Common myeloid progenitor, CD34-positive (primary cell): ENCODE measurements at regions not wholly inside any gene's neighbourhood (a gene's known extent, or its start where the extent isn't known, plus 50 kb on each side); places are given as distances from the start of the nearest gene placed in this dataset.

Experiments used
- CTCF ChIA-PET: fragments of 350-600 bp; sonication (Branson Sonifier 250); formaldehyde crosslinking; loops from one replicate; lab custom pipeline; 2021; ENCODE audit warnings: antibody characterized with exemption; lab: Charles Lee
- POLR2A ChIA-PET: fragments of 350-600 bp; sonication (Branson Sonifier 250); formaldehyde crosslinking; loops from one replicate; lab custom pipeline; 2021; ENCODE audit warnings: antibody characterized with exemption; lab: Charles Lee
- DNase-seq, 3 donors: peaks; one replicate each; pipeline versions ENCODE4 v3.0.0 to v3.0.0-alpha.2; 2013
- H3K27ac ChIP-seq, 2 experiments: 1 replicate in 1 of 2; 2 replicates in 1 of 2; pipeline ENCODE4 v1.7.0; 2013; ENCODE audit warnings: inconsistent platforms in 2 of 2, low read length in 2 of 2, mild to moderate bottlenecking in 2 of 2, low read depth in 1 of 2, moderate library complexity in 1 of 2; ENCODE audit not compliant: severe bottlenecking in 2 of 2, insufficient read depth in 1 of 2, poor library complexity in 1 of 2
- H3K27me3 ChIP-seq, 5 experiments: replicated peaks in 2 of 5; 1 replicate in 3 of 5; 2 replicates in 2 of 5; pipeline versions ENCODE4 v1.6.1 to v1.7.0; 2013; ENCODE audit warnings: low read length in 4 of 5, mild to moderate bottlenecking in 2 of 5, moderate library complexity in 2 of 5, inconsistent platforms in 1 of 5; ENCODE audit not compliant: insufficient read depth in 5 of 5, control insufficient read depth in 4 of 5
- H3K36me3 ChIP-seq, 4 experiments: 1 replicate in 2 of 4; 2 replicates in 2 of 4; pipeline versions ENCODE4 v1.6.1 to v1.7.0; 2013; ENCODE audit warnings: low read length in 3 of 4, control low read depth in 1 of 4, mild to moderate bottlenecking in 1 of 4; ENCODE audit not compliant: control insufficient read depth in 4 of 4, insufficient read depth in 4 of 4
- H3K4me1 ChIP-seq, 4 experiments: 1 replicate in 3 of 4; 2 replicates in 1 of 4; pipeline versions ENCODE4 v1.6.1 to v1.7.1; 2013; ENCODE audit warnings: low read length in 3 of 4, mild to moderate bottlenecking in 3 of 4, control low read depth in 1 of 4, inconsistent platforms in 1 of 4, moderate library complexity in 1 of 4; ENCODE audit not compliant: control insufficient read depth in 4 of 4, insufficient read depth in 4 of 4; ENCODE audit errors: control extremely low read depth in 1 of 4
- H3K4me3 ChIP-seq, 7 experiments: 1 replicate in 4 of 7; 2 replicates in 3 of 7; pipeline versions ENCODE4 v1.5.1 to v1.7.0; 2013; ENCODE audit warnings: mild to moderate bottlenecking in 7 of 7, low read length in 6 of 7, moderate library complexity in 6 of 7, inconsistent platforms in 2 of 7, low read depth in 2 of 7, control low read depth in 1 of 7; ENCODE audit not compliant: insufficient read depth in 4 of 7, control insufficient read depth in 1 of 7; ENCODE audit errors: extremely low read depth in 1 of 7
- H3K9me3 ChIP-seq, 5 experiments: 1 replicate in 4 of 5; 2 replicates in 1 of 5; pipeline versions ENCODE4 v1.6.1 to v1.7.1; 2013; ENCODE audit warnings: low read length in 4 of 5, mild to moderate bottlenecking in 2 of 5, inconsistent platforms in 1 of 5, low read depth in 1 of 5, moderate library complexity in 1 of 5; ENCODE audit not compliant: control insufficient read depth in 4 of 5, insufficient read depth in 2 of 5; ENCODE audit errors: control extremely low read depth in 1 of 5
- WGBS: methylation state at CpG from one replicate; pipeline ENCODE4 v1.1.5; 2013; ENCODE audit not compliant: insufficient coverage; 5-methylcytosine and 5-hydroxymethylcytosine counted together

- no peak overlapping the region for H3K27ac ChIP-seq
- WGBS, result 14% methylated on average over 2 of the region's 3 CpGs
- H3K9me3 ChIP-seq, result peaks cover 0 to 21% (median 13%) of the 10 kb centered on the region in 5 experiments
- DNase-seq, result no peak
- H3K36me3 ChIP-seq, result no peaks in the 10 kb centered on the region
- ChIA-PET POLR2A (no interaction called here), CTCF (no interaction called here)
- H3K4me3 ChIP-seq, result no peak overlapping the region
- no peaks in the 10 kb centered on the region for H3K4me1 ChIP-seq
- H3K27me3 ChIP-seq, result no peaks in the 10 kb centered on the region
These were observed 449.3 kb upstream of the BOD1L1 start for GRCh38 chr4:14076776-14077175.

- no peak overlapping the region for H3K4me3 ChIP-seq
- WGBS, result 97% methylated on average over 3 of the region's 3 CpGs
- H3K36me3 ChIP-seq, result no peaks in the 10 kb centered on the region
- POLR2A ChIA-PET, result no interaction called here
- DNase-seq, result no peak
- H3K27ac ChIP-seq, result no peak overlapping the region
- no peaks in the 10 kb centered on the region for H3K27me3 ChIP-seq
- peaks cover 0 to 9% (median 0%) of the 10 kb centered on the region in 5 experiments for H3K9me3 ChIP-seq
- CTCF ChIA-PET, result no interaction called here
- no peaks in the 10 kb centered on the region for H3K4me1 ChIP-seq
These were observed 450.8 kb upstream of the BOD1L1 start for GRCh38 chr4:14078326-14078725.

GRCh38 chr4:14079601-14080000, 452.1 kb upstream of the BOD1L1 start:
- Histone ChIP-seq H3K9me3 (peaks cover 0 to 7% (median 0%) of the 10 kb centered on the region in 5 experiments), H3K27ac (no peak overlapping the region), H3K4me1 (no peaks in the 10 kb centered on the region), H3K36me3 (no peaks in the 10 kb centered on the region), H3K27me3 (no peaks in the 10 kb centered on the region), H3K4me3 (no peak overlapping the region)
- ChIA-PET POLR2A (no interaction called here), CTCF (no interaction called here)
- no peak for DNase-seq
- WGBS, result no CpG with 5 or more reads among the region's 1 CpG

GRCh38 chr4:14083150-14083549, 455.6 kb upstream of the BOD1L1 start:
- Histone ChIP-seq H3K27me3 (no peaks in the 10 kb centered on the region), H3K4me1 (no peaks in the 10 kb centered on the region), H3K4me3 (no peak overlapping the region), H3K36me3 (no peaks in the 10 kb centered on the region), H3K27ac (no peak overlapping the region), H3K9me3 (peaks cover 0 to 2% (median 0%) of the 10 kb centered on the region in 5 experiments)
- CTCF ChIA-PET, result no interaction called here
- 87% methylated on average over 3 of the region's 3 CpGs for WGBS
- DNase-seq, result no peak
- POLR2A ChIA-PET, result no interaction called here

GRCh38 chr4:14084598-14084997, 457.1 kb upstream of the BOD1L1 start:
- no peak overlapping the region for H3K27ac ChIP-seq
- 90% methylated on average over 2 of the region's 2 CpGs for WGBS

GRCh38 chr4:14087459-14087858, 459.9 kb upstream of the BOD1L1 start:
- ChIA-PET POLR2A (interaction anchor here (0.6 kb wide), 1 partner anchor 1890 kb away, joined by 3 read pairs; no protein-coding TSS in a partner anchor), CTCF (no interaction called here)
- no peaks in the 10 kb centered on the region for H3K4me1 ChIP-seq
- H3K9me3 ChIP-seq, result no peaks in the 10 kb centered on the region
- WGBS, result 100% methylated on average over 1 of the region's 2 CpGs
- no peaks in the 10 kb centered on the region for H3K27me3 ChIP-seq
- no peak overlapping the region for H3K4me3 ChIP-seq
- no peaks in the 10 kb centered on the region for H3K36me3 ChIP-seq
- H3K27ac ChIP-seq, result no peak overlapping the region
- DNase-seq, result no peak

More at GRCh38 chr4:14084598-14084997, 457.1 kb upstream of the BOD1L1 start:
- ChIA-PET POLR2A (no interaction called here), CTCF (no interaction called here)
- no peak overlapping the region for H3K4me3 ChIP-seq
- H3K27me3 ChIP-seq, result no peaks in the 10 kb centered on the region
- no peaks in the 10 kb centered on the region for H3K9me3 ChIP-seq
- no peaks in the 10 kb centered on the region for H3K36me3 ChIP-seq
- no peak for DNase-seq
- H3K4me1 ChIP-seq, result no peaks in the 10 kb centered on the region

- POLR2A ChIA-PET, result interaction anchor here (0.6 kb wide), 1 partner anchor 1891 kb away, joined by 3 read pairs; no protein-coding TSS in a partner anchor
These were observed 460.4 kb upstream of the BOD1L1 start for GRCh38 chr4:14087921-14088320.

More at GRCh38 chr4:14087921-14088320, 460.4 kb upstream of the BOD1L1 start:
- CTCF ChIA-PET, result no interaction called here
- H3K27ac ChIP-seq, result no peak overlapping the region
- no peaks in the 10 kb centered on the region for H3K4me1 ChIP-seq
- no CpG with 5 or more reads among the region's 1 CpG for WGBS
- no peak overlapping the region for H3K4me3 ChIP-seq
- no peak for DNase-seq
- no peaks in the 10 kb centered on the region for H3K27me3 ChIP-seq
- H3K36me3 ChIP-seq, result no peaks in the 10 kb centered on the region
- H3K9me3 ChIP-seq, result no peaks in the 10 kb centered on the region
